ENCODE measurements at regions not wholly inside any gene's neighbourhood (a gene's known extent, or its start where the extent isn't known, plus 50 kb on each side); places are given as distances from the start of the nearest gene placed in this dataset.

- H3K36me3 Mint-ChIP-seq (ENCODE audit: low read depth, unreplicated experiment): no peaks in the 10 kb centered on the region
- no peaks in the 10 kb centered on the region for H3K4me1 Mint-ChIP-seq (ENCODE audit: unreplicated experiment)
- H3K27me3 Mint-ChIP-seq (ENCODE audit: unreplicated experiment): peaks cover 1% of the 10 kb centered on the region
- no peak for DNase-seq (ENCODE audit: low spot score)
- H3K4me3 Mint-ChIP-seq (ENCODE audit: unreplicated experiment): no peak overlapping the region
- TF ChIP-seq, protein P1, sequence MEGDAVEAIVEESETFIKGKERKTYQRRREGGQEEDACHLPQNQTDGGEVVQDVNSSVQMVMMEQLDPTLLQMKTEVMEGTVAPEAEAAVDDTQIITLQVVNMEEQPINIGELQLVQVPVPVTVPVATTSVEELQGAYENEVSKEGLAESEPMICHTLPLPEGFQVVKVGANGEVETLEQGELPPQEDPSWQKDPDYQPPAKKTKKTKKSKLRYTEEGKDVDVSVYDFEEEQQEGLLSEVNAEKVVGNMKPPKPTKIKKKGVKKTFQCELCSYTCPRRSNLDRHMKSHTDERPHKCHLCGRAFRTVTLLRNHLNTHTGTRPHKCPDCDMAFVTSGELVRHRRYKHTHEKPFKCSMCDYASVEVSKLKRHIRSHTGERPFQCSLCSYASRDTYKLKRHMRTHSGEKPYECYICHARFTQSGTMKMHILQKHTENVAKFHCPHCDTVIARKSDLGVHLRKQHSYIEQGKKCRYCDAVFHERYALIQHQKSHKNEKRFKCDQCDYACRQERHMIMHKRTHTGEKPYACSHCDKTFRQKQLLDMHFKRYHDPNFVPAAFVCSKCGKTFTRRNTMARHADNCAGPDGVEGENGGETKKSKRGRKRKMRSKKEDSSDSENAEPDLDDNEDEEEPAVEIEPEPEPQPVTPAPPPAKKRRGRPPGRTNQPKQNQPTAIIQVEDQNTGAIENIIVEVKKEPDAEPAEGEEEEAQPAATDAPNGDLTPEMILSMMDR (IDR thresholded peaks at IDR 0.05; ENCODE audit: unreplicated experiment): no peak
- H3K9me3 Mint-ChIP-seq (ENCODE audit: unreplicated experiment): no peaks in the 10 kb centered on the region
- no peak overlapping the region for H3K27ac Mint-ChIP-seq (ENCODE audit: unreplicated experiment)
Observed at GRCh38 chr1:98336472-98337083, 324.9 kb upstream of the SNX7 start.

DNA sequence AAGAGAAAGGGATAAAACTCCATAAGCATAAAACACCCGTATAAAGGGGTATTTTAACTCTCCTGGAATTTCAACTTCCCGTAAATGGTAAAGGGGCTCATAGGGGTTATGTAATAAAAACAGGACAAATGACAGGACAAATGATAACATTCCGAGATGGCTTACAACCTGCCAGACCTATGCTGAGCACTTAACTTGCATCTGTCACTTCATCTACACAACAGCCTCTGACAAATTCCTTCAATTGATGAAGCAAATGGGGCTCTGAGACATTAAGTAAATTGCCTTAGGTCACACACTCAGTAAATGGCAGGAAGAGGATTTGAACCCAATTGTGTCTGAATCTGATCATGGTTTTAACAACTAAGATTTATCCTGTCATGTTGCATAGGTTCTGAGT is 327.6 kb upstream of the SNX7 start:
- peaks cover 1% of the 10 kb centered on the region for H3K27me3 Mint-ChIP-seq (ENCODE audit: unreplicated experiment)
- H3K4me3 Mint-ChIP-seq (ENCODE audit: unreplicated experiment): no peak overlapping the region
- H3K9me3 Mint-ChIP-seq (ENCODE audit: unreplicated experiment): no peaks in the 10 kb centered on the region
- TF ChIP-seq, protein P1 (IDR thresholded peaks at IDR 0.05; ENCODE audit: unreplicated experiment): no peak
- H3K27ac Mint-ChIP-seq (ENCODE audit: unreplicated experiment): no peak overlapping the region
- DNase-seq (ENCODE audit: low spot score): no peak
- no peaks in the 10 kb centered on the region for H3K4me1 Mint-ChIP-seq (ENCODE audit: unreplicated experiment)
- no peaks in the 10 kb centered on the region for H3K36me3 Mint-ChIP-seq (ENCODE audit: low read depth, unreplicated experiment)

GRCh38 chr1:98333406-98333805 is 328.1 kb upstream of the SNX7 start:
- TF ChIP-seq, protein P1 (IDR thresholded peaks at IDR 0.05; ENCODE audit: unreplicated experiment): no peak
- no peak for DNase-seq (ENCODE audit: low spot score)
- Mint-ChIP-seq H3K27ac (ENCODE audit: unreplicated experiment) (no peak overlapping the region), H3K9me3 (ENCODE audit: unreplicated experiment) (no peaks in the 10 kb centered on the region), H3K27me3 (ENCODE audit: unreplicated experiment) (peaks cover 1% of the 10 kb centered on the region), H3K36me3 (ENCODE audit: low read depth, unreplicated experiment) (no peaks in the 10 kb centered on the region), H3K4me3 (ENCODE audit: unreplicated experiment) (no peak overlapping the region), H3K4me1 (ENCODE audit: unreplicated experiment) (no peaks in the 10 kb centered on the region)

DNA sequence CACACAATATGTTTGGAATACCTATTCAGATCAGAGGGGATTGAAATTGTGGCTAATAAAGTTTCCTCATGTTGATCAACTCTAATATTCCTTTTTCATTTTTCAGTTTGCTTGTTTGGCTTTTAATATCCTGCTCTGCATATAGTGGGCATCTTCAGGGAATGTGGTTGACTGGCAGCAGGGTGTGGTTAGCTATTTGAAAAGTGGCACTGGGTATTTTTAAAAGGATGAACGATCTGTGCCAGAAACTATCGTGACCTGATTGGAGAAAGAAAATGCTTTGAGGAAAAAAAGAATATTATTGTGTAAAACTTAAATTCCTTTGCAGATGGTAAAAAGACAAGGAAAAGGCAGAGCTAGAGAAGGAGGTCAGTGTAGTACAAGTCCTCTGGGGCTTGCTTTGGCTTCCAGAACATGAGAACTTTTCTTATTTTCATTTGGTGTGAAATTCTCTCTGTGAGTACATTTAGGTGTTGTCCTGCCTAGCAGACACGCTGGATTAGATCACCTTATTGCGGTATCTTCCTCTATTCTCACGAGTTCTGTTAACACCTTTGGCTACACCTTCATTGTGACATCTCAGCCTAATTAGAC is 329.7 kb upstream of the SNX7 start:
- no peak overlapping the region for H3K4me3 Mint-ChIP-seq (ENCODE audit: unreplicated experiment)
- H3K9me3 Mint-ChIP-seq (ENCODE audit: unreplicated experiment): no peaks in the 10 kb centered on the region
- TF ChIP-seq, protein P1 (IDR thresholded peaks at IDR 0.05; ENCODE audit: unreplicated experiment): no peak
- H3K36me3 Mint-ChIP-seq (ENCODE audit: low read depth, unreplicated experiment): no peaks in the 10 kb centered on the region
- H3K27ac Mint-ChIP-seq (ENCODE audit: unreplicated experiment): no peak overlapping the region
- peaks cover 4% of the 10 kb centered on the region for H3K4me1 Mint-ChIP-seq (ENCODE audit: unreplicated experiment)
- DNase-seq (ENCODE audit: low spot score): no peak
- H3K27me3 Mint-ChIP-seq (ENCODE audit: unreplicated experiment): peaks cover 1% of the 10 kb centered on the region

DNA sequence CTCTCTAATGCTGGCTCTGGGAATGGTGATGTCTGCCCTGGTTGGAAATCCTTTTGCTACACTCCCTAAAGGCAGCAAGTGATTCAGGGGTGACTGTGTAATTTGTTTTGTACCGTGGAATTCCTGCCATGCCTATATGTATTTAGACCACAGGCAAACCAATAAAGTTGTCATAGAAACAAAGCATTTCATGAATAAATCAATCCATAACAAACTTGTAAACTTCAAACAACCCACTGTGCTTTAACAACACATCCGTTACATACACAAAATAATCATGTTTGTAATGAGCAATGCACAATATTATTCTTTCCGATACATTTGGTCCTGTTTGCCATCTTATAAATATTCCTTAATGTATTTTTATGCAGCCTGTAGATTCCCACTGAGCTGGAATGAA is 330.3 kb upstream of the SNX7 start:
- peaks cover 1% of the 10 kb centered on the region for H3K27me3 Mint-ChIP-seq (ENCODE audit: unreplicated experiment)
- no peak for DNase-seq (ENCODE audit: low spot score)
- peaks cover 4% of the 10 kb centered on the region for H3K4me1 Mint-ChIP-seq (ENCODE audit: unreplicated experiment)
- no peak overlapping the region for H3K27ac Mint-ChIP-seq (ENCODE audit: unreplicated experiment)
- no peaks in the 10 kb centered on the region for H3K36me3 Mint-ChIP-seq (ENCODE audit: low read depth, unreplicated experiment)
- TF ChIP-seq, protein P1 (IDR thresholded peaks at IDR 0.05; ENCODE audit: unreplicated experiment): no peak
- H3K4me3 Mint-ChIP-seq (ENCODE audit: unreplicated experiment): no peak overlapping the region
- no peaks in the 10 kb centered on the region for H3K9me3 Mint-ChIP-seq (ENCODE audit: unreplicated experiment)

All from endothelial cell (in vitro differentiated cells).